ENCODE measurements at regions not wholly inside any gene's neighbourhood (a gene's known extent, or its start where the extent isn't known, plus 50 kb on each side); places are given as distances from the start of the nearest gene placed in this dataset.
A peak's percentile ranks its signal among the peaks of the same experiment; 100 is the strongest.

GRCh38 chr9:13614060-13614459 is 334.6 kb upstream of the MPDZ start:
- Histone ChIP-seq H3K27me3 (no peaks in the 10 kb centered on the region), H3K36me3 (no peaks in the 10 kb centered on the region), H3K27ac (no peak overlapping the region), H3K4me3 (no peak overlapping the region), H3K9me3 (no peaks in the 10 kb centered on the region), H3K4me1 (no peaks in the 10 kb centered on the region)
- TF ChIP-seq, protein P1, sequence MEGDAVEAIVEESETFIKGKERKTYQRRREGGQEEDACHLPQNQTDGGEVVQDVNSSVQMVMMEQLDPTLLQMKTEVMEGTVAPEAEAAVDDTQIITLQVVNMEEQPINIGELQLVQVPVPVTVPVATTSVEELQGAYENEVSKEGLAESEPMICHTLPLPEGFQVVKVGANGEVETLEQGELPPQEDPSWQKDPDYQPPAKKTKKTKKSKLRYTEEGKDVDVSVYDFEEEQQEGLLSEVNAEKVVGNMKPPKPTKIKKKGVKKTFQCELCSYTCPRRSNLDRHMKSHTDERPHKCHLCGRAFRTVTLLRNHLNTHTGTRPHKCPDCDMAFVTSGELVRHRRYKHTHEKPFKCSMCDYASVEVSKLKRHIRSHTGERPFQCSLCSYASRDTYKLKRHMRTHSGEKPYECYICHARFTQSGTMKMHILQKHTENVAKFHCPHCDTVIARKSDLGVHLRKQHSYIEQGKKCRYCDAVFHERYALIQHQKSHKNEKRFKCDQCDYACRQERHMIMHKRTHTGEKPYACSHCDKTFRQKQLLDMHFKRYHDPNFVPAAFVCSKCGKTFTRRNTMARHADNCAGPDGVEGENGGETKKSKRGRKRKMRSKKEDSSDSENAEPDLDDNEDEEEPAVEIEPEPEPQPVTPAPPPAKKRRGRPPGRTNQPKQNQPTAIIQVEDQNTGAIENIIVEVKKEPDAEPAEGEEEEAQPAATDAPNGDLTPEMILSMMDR (IDR thresholded peaks at IDR 0.05), result no peak
- no peak for TF ChIP-seq POLR2A (IDR thresholded peaks at IDR 0.05)
- no peak for DNase-seq
- intact Hi-C loops (cut with DNase I; ENCODE audit: low total_unique reads), result no loop called here

DNA sequence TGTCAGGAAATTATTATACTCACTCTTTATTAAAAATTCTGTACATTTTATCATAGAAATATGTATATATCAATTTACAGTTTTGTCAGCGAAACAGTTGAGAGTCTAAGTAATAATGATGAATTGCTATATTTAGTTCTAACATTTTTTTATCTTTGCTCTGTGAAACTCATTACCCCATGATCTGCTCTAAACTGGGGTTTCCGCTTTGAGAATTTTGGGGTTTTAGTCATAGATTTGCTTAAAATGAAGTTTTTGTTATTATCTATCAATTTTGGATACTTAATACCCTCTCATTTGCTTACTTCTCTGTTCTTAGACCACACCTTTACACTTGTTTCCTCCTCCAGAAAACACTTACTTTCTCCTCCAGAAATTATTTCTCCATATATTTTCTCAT is 333.8 kb upstream of the MPDZ start:
- TF ChIP-seq POLR2A (IDR thresholded peaks at IDR 0.05), result no peak
- TF ChIP-seq, protein P1 (IDR thresholded peaks at IDR 0.05), result no peak
- Histone ChIP-seq H3K36me3 (no peaks in the 10 kb centered on the region), H3K4me3 (no peak overlapping the region), H3K4me1 (no peaks in the 10 kb centered on the region), H3K27me3 (no peaks in the 10 kb centered on the region), H3K9me3 (no peaks in the 10 kb centered on the region), H3K27ac (no peak overlapping the region)
- intact Hi-C loops (cut with DNase I; ENCODE audit: low total_unique reads), result no loop called here
- no peak for DNase-seq

GRCh38 chr9:13608451-13608850 is 329.0 kb upstream of the MPDZ start:
- H3K9me3 ChIP-seq, result no peaks in the 10 kb centered on the region
- H3K36me3 ChIP-seq, result no peaks in the 10 kb centered on the region
- no peak for DNase-seq
- intact Hi-C loops (cut with DNase I; ENCODE audit: low total_unique reads), result no loop called here
- no peaks in the 10 kb centered on the region for H3K27me3 ChIP-seq
- H3K4me3 ChIP-seq, result no peak overlapping the region
- peak overlapping the region; percentile 38 to 63 for H3K27ac ChIP-seq
- no peak for TF ChIP-seq POLR2A (IDR thresholded peaks at IDR 0.05)
- TF ChIP-seq, protein P1 (IDR thresholded peaks at IDR 0.05), result no peak
- H3K4me1 ChIP-seq, result no peaks in the 10 kb centered on the region

DNA sequence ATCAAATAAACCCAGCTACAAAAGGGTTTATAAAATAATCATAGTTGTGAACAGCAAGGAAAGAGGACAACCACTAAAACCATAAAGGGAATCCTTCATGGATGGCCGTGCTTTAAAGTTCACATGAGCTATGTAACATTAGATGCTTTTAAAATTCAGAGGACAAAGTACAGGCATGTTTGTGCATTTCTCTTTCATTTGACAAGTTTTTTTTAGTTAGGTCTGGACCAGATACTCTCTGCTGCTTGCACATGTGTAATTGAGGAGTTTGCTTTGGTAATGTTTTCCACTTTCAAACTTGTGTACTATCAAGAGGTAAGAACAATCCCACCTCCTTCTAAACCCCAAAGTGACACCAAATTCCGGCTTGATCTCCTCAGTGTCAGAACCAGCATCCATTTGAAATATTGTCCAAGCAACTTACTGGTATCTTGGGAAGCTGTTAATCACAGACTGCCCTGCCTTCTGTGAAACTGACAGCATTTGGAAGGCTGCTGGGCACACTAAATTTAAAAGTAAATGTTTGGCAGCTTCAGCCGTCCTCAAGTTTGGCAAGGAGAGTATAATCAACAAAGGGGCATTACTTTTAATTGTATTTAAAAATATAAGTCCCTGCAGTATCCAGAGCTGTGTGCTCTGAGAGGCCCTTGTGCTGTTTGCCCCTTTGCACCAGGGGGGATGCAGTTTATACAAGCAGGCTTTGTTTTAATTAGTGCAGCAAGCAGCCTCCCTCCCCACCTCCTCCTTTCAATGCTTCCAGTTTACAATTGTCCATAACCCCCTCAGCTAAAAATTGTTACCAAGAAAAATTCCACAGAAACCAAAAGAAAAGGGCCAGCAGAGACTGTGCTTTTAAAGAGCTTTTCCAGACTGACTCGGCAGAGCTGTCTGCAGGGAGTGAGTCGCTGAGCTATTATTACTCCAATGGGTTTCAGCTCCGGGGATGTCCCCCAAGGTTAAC is 328.3 kb upstream of the MPDZ start:
- Histone ChIP-seq H3K4me1 (no peaks in the 10 kb centered on the region), H3K36me3 (no peaks in the 10 kb centered on the region), H3K27me3 (no peaks in the 10 kb centered on the region), H3K27ac (peak overlapping the region; percentile 38 to 63), H3K4me3 (no peak overlapping the region), H3K9me3 (no peaks in the 10 kb centered on the region)
- TF ChIP-seq, protein P1 (IDR thresholded peaks at IDR 0.05), result no peak
- TF ChIP-seq POLR2A (IDR thresholded peaks at IDR 0.05), result no peak
- no peak for DNase-seq
- intact Hi-C loops (cut with DNase I; ENCODE audit: low total_unique reads), result no loop called here

- Histone ChIP-seq H3K4me1 (no peaks in the 10 kb centered on the region), H3K9me3 (no peaks in the 10 kb centered on the region), H3K27me3 (no peaks in the 10 kb centered on the region), H3K27ac (no peak overlapping the region), H3K36me3 (no peaks in the 10 kb centered on the region), H3K4me3 (no peak overlapping the region)
- intact Hi-C loops (cut with DNase I; ENCODE audit: low total_unique reads), result no loop called here
- no peak for DNase-seq
- TF ChIP-seq POLR2A (IDR thresholded peaks at IDR 0.05), result no peak
- TF ChIP-seq, protein P1 (IDR thresholded peaks at IDR 0.05), result no peak
Measured at GRCh38 chr9:13606586-13606985, 327.1 kb upstream of the MPDZ start.

All from uterus (tissue), 3 donors.